ENCODE measurements at regions not wholly inside any gene's neighbourhood (a gene's known extent, or its start where the extent isn't known, plus 50 kb on each side); places are given as distances from the start of the nearest gene placed in this dataset.

DNA sequence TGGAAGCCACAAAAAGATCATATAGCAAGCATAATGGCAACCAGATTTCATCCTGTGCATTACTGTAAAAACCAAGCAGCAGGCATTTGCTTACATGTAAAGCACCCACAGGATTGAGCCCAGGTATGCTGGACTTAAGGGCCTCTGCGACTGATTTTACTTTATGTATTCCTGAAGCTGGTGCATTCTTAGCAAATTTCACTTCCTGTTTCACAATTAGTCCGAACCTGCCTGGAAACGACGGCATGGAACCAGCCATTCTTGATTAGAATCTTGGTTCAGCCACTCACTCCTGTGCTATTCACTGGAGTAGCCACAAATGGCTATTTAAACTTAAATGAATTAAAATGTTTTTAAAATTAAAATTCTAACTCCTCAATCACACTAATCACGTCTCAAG lies 239.2 kb downstream of the NUAK1 start:
- Histone ChIP-seq H3K36me3 (no peaks in the 10 kb centered on the region), H3K4me3 (no peak overlapping the region), H3K9me3 (no peaks in the 10 kb centered on the region), H3K4me1 (no peaks in the 10 kb centered on the region), H3K27me3 (no peaks in the 10 kb centered on the region), H3K27ac (no peak overlapping the region)
- TF ChIP-seq EP300 (IDR thresholded peaks at IDR 0.05): no peak
- no peak for TF ChIP-seq POLR2A (IDR thresholded peaks at IDR 0.05)
- no peak for ATAC-seq
- 88 to 93% methylated on average over 5 of the region's 5 CpGs for WGBS, 2 donors (ENCODE audit: low coverage in 1 of 2)

DNA sequence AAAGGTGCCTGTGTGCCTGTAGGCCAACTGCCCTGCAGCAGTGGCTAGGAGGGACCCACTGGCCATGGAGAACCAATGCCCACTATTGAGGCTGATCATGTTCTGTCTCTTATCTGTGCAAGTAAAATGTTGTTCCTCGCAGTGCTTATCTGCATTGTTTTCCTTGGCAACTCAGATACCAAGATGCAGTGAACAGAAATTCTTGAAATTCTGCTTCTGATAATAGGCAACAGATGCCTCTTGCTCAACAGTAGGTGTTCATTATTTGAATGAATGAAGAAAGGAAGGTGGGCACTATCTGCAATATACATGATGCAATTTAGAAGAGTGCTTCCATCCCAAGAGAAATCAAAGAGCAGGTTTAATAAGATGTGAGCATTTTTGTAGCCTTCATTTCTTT lies 232.2 kb downstream of the NUAK1 start:
- ATAC-seq: no peak
- Histone ChIP-seq H3K27ac (no peak overlapping the region), H3K4me1 (no peaks in the 10 kb centered on the region), H3K27me3 (no peaks in the 10 kb centered on the region), H3K36me3 (no peaks in the 10 kb centered on the region), H3K4me3 (no peak overlapping the region), H3K9me3 (no peaks in the 10 kb centered on the region)
- TF ChIP-seq POLR2AphosphoS5 (IDR thresholded peaks at IDR 0.05) (no peak), POLR2A (IDR thresholded peaks at IDR 0.05) (no peak), EP300 (IDR thresholded peaks at IDR 0.05) (no peak)
- TF ChIP-seq, protein P1, sequence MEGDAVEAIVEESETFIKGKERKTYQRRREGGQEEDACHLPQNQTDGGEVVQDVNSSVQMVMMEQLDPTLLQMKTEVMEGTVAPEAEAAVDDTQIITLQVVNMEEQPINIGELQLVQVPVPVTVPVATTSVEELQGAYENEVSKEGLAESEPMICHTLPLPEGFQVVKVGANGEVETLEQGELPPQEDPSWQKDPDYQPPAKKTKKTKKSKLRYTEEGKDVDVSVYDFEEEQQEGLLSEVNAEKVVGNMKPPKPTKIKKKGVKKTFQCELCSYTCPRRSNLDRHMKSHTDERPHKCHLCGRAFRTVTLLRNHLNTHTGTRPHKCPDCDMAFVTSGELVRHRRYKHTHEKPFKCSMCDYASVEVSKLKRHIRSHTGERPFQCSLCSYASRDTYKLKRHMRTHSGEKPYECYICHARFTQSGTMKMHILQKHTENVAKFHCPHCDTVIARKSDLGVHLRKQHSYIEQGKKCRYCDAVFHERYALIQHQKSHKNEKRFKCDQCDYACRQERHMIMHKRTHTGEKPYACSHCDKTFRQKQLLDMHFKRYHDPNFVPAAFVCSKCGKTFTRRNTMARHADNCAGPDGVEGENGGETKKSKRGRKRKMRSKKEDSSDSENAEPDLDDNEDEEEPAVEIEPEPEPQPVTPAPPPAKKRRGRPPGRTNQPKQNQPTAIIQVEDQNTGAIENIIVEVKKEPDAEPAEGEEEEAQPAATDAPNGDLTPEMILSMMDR (IDR thresholded peaks at IDR 0.05): no peak
- 86% methylated on average over 1 of the region's 1 CpG; no CpG with 5 or more reads in 1 of the 2 donors for WGBS, 2 donors (ENCODE audit: low coverage in 1 of 2)

DNA sequence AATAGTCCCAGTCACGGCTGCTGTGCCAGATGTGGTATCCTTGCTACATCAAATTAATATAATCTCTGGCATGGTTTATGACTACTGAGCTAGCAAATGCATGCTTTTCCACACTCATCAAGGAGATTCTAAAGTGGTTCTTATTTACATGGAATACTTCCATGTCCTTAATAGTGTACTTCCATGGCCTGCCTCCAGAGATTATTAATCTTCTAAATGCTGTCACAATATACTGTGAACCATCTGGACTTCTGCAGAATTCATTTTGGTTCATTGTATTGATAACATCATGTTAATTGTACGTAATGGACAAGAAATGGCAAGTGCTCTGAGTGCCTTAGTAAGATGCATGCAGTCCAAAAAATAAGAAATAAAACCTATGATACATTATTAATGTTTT lies 230.8 kb downstream of the NUAK1 start:
- WGBS, 2 donors (ENCODE audit: low coverage in 1 of 2): 54 to 56% methylated on average over 2 of the region's 2 CpGs

DNA sequence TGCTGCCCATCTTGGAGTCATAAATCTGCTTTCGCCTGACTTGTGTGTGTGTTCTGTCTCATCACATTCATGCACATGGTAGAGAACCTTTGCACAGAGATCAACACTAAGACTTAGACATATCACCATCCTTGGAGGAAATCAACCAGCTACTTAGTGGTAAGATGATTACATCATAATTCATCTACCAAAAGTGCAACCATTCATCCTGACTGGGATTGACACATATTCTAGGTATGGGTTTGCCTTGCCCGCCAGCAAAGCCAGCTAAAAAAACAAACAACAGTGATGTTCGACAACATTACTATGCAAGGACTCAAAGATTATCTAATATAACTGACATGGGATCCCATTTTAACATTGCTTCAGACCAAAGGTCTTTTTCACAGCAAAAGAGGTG lies 228.7 kb downstream of the NUAK1 start:
- no peaks in the 10 kb centered on the region for H3K36me3 ChIP-seq
- H3K9me3 ChIP-seq: peaks cover 0 to 5% (median 0%) of the 10 kb centered on the region in 3 donors
- WGBS, 2 donors (ENCODE audit: low coverage in 1 of 2): 93 to 97% methylated on average over 2 to 3 of the region's 3 CpGs
- no peak overlapping the region for H3K4me3 ChIP-seq
- no peaks in the 10 kb centered on the region for H3K4me1 ChIP-seq
- H3K27me3 ChIP-seq: no peaks in the 10 kb centered on the region
- ATAC-seq: no peak
- H3K27ac ChIP-seq: no peak overlapping the region
- TF ChIP-seq POLR2A (IDR thresholded peaks at IDR 0.05) (no peak), EP300 (IDR thresholded peaks at IDR 0.05) (no peak), POLR2AphosphoS5 (IDR thresholded peaks at IDR 0.05) (no peak)
- TF ChIP-seq, protein P1 (IDR thresholded peaks at IDR 0.05): no peak

More for the DNA sequence above, 230.8 kb downstream of the NUAK1 start:
- no peak for ATAC-seq
- Histone ChIP-seq H3K27me3 (no peaks in the 10 kb centered on the region), H3K27ac (no peak overlapping the region), H3K4me1 (no peaks in the 10 kb centered on the region), H3K4me3 (no peak overlapping the region), H3K36me3 (no peaks in the 10 kb centered on the region), H3K9me3 (peaks cover 0 to 5% (median 0%) of the 10 kb centered on the region in 3 donors)
- TF ChIP-seq EP300 (IDR thresholded peaks at IDR 0.05): no peak
- TF ChIP-seq POLR2AphosphoS5 (IDR thresholded peaks at IDR 0.05): no peak
- TF ChIP-seq POLR2A (IDR thresholded peaks at IDR 0.05): no peak
- TF ChIP-seq, protein P1 (IDR thresholded peaks at IDR 0.05): no peak

DNA sequence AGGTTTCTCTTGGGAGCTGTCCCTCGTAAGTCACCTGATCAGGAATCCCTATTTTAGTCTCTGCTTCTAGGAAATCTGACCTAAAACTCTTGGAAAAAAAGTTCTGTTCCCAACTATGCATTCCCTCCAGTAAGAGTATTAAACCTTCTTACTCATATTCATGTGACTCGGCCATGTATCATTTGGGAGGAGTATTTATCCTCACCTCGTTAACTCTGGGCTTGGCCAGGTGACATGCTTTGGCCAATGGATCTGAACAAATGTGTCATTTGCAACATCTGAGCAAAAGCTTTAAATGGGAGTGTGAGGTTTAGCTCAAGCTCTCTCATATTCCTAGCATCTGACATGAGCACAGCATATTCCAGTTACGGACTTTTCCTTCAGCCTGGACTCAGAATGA lies 226.8 kb downstream of the NUAK1 start:
- H3K27ac ChIP-seq: no peak overlapping the region
- no peaks in the 10 kb centered on the region for H3K27me3 ChIP-seq
- no peak overlapping the region for H3K4me3 ChIP-seq
- 82 to 100% methylated on average over 1 to 4 of the region's 4 CpGs for WGBS, 2 donors (ENCODE audit: low coverage in 1 of 2)
- no peaks in the 10 kb centered on the region for H3K4me1 ChIP-seq
- TF ChIP-seq, protein P1 (IDR thresholded peaks at IDR 0.05): no peak
- no peak for TF ChIP-seq POLR2A (IDR thresholded peaks at IDR 0.05)
- no peak for TF ChIP-seq POLR2AphosphoS5 (IDR thresholded peaks at IDR 0.05)
- no peak for TF ChIP-seq EP300 (IDR thresholded peaks at IDR 0.05)
- peaks cover 0 to 5% (median 0%) of the 10 kb centered on the region in 3 donors for H3K9me3 ChIP-seq
- H3K36me3 ChIP-seq: no peaks in the 10 kb centered on the region
- ATAC-seq: no peak
